ENCODE measurements at regions not wholly inside any gene's neighbourhood (a gene's known extent, or its start where the extent isn't known, plus 50 kb on each side); places are given as distances from the start of the nearest gene placed in this dataset.

DNA sequence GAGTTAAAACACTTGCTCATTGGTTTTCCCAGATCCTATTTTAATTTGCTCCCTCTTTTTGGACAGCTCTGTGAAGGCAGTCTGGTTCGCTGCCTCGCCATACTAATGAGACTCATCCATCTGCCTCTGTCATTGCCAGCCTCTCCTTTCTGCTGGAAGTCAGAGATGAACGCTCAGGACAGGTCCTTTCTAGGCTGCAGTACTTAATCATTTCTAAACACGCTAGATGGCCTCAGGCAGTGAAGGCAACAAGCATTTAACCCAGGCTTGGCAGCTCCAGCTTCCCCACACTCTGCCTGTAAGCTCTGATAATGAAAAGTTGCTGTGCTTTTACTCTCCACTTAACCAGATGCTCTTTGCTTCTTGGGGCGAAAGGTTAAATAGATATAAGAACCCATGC, 286.7 kb upstream of the POU3F2 start:
- POLR2A ChIA-PET (ENCODE audit: low non-redundant PET), result no interaction called here
- Histone ChIP-seq H3K4me1 (ENCODE audit: insufficient read depth, low read length, poor library complexity, severe bottlenecking) (no peaks in the 10 kb centered on the region), H3K27ac (ENCODE audit: low read depth, low read length, poor library complexity, severe bottlenecking) (no peak overlapping the region), H3K36me3 (ENCODE audit: insufficient read depth, low read length, poor library complexity, severe bottlenecking) (no peaks in the 10 kb centered on the region), H3K27me3 (replicated peaks; ENCODE audit: insufficient read depth, low read depth, low read length, poor library complexity) (no peaks in the 10 kb centered on the region), H3K4me3 (ENCODE audit: low read depth, low read length, poor library complexity, severe bottlenecking) (no peak overlapping the region), H3K9me3 (ENCODE audit: low read depth, low read length, poor library complexity, severe bottlenecking) (no peaks in the 10 kb centered on the region)
- no peak for DNase-seq (ENCODE audit: low spot score)
- CTCF ChIA-PET, result no interaction called here
- no peak for TF ChIP-seq EZH2 (IDR thresholded peaks at IDR 0.05; ENCODE audit: borderline replicate concordance, low read depth, low read length, poor library complexity, severe bottlenecking)
- TF ChIP-seq, protein P1, sequence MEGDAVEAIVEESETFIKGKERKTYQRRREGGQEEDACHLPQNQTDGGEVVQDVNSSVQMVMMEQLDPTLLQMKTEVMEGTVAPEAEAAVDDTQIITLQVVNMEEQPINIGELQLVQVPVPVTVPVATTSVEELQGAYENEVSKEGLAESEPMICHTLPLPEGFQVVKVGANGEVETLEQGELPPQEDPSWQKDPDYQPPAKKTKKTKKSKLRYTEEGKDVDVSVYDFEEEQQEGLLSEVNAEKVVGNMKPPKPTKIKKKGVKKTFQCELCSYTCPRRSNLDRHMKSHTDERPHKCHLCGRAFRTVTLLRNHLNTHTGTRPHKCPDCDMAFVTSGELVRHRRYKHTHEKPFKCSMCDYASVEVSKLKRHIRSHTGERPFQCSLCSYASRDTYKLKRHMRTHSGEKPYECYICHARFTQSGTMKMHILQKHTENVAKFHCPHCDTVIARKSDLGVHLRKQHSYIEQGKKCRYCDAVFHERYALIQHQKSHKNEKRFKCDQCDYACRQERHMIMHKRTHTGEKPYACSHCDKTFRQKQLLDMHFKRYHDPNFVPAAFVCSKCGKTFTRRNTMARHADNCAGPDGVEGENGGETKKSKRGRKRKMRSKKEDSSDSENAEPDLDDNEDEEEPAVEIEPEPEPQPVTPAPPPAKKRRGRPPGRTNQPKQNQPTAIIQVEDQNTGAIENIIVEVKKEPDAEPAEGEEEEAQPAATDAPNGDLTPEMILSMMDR (conservative IDR thresholded peaks at IDR 0.05; ENCODE audit: low read depth, low read length), result no peak
- intact Hi-C loops (cut with micrococcal nuclease; ENCODE audit: unreplicated experiment), result no loop called here
- BruUV-seq (replicated peaks), result no TSS peak

DNA sequence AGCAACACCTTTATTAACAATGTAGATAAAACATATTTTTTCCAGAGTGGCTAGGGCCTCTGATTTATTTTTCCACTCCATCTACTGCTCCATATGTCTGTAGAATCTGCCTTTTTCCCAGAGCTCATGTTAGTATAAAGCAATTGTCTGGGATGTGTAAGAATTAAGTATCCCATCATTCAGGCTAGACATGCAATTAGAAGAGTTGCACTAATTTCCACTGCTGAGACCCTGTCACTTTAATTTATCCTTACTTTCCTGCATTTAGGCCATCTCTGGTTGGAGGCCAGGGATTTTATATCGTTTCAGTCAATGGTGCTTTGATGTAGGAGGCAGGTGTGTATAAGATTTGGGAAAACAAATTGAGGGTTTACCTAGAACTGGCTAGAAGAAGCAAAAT, 286.1 kb upstream of the POU3F2 start:
- BruUV-seq (replicated peaks), result no TSS peak
- Histone ChIP-seq H3K9me3 (ENCODE audit: low read depth, low read length, poor library complexity, severe bottlenecking) (no peaks in the 10 kb centered on the region), H3K4me3 (ENCODE audit: low read depth, low read length, poor library complexity, severe bottlenecking) (no peak overlapping the region), H3K27me3 (replicated peaks; ENCODE audit: insufficient read depth, low read depth, low read length, poor library complexity) (no peaks in the 10 kb centered on the region), H3K36me3 (ENCODE audit: insufficient read depth, low read length, poor library complexity, severe bottlenecking) (no peaks in the 10 kb centered on the region), H3K27ac (ENCODE audit: low read depth, low read length, poor library complexity, severe bottlenecking) (no peak overlapping the region), H3K4me1 (ENCODE audit: insufficient read depth, low read length, poor library complexity, severe bottlenecking) (no peaks in the 10 kb centered on the region)
- POLR2A ChIA-PET (ENCODE audit: low non-redundant PET), result no interaction called here
- TF ChIP-seq, protein P1 (conservative IDR thresholded peaks at IDR 0.05; ENCODE audit: low read depth, low read length), result no peak
- TF ChIP-seq EZH2 (IDR thresholded peaks at IDR 0.05; ENCODE audit: borderline replicate concordance, low read depth, low read length, poor library complexity, severe bottlenecking), result no peak
- CTCF ChIA-PET, result no interaction called here
- DNase-seq (ENCODE audit: low spot score), result no peak
- intact Hi-C loops (cut with micrococcal nuclease; ENCODE audit: unreplicated experiment), result no loop called here

DNA sequence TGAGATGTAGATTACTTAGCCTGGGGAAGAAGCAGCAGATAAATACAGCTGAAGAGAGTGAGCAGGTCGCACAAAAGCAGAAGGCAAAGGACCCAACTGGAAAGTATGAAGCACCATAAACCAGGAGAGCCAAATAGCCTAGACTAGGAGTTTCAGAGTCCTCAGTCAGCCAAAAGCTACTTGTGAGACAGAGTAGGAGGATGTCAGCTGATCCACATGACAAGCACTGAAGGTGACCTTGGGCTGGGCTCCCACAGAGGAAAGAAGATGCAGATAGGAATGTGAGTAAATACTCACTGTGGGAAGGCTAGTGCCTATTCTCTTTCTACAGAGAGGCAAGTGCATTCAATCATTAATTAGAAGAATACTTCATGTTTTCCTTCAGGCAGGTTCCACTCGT, 274.0 kb upstream of the POU3F2 start:
- Histone ChIP-seq H3K4me1 (ENCODE audit: insufficient read depth, low read length, poor library complexity, severe bottlenecking) (no peaks in the 10 kb centered on the region), H3K36me3 (ENCODE audit: insufficient read depth, low read length, poor library complexity, severe bottlenecking) (no peaks in the 10 kb centered on the region), H3K27me3 (replicated peaks; ENCODE audit: insufficient read depth, low read depth, low read length, poor library complexity) (no peaks in the 10 kb centered on the region), H3K4me3 (ENCODE audit: low read depth, low read length, poor library complexity, severe bottlenecking) (no peak overlapping the region), H3K27ac (ENCODE audit: low read depth, low read length, poor library complexity, severe bottlenecking) (no peak overlapping the region), H3K9me3 (ENCODE audit: low read depth, low read length, poor library complexity, severe bottlenecking) (no peaks in the 10 kb centered on the region)
- no peak for TF ChIP-seq EZH2 (IDR thresholded peaks at IDR 0.05; ENCODE audit: borderline replicate concordance, low read depth, low read length, poor library complexity, severe bottlenecking)
- TF ChIP-seq, protein P1 (conservative IDR thresholded peaks at IDR 0.05; ENCODE audit: low read depth, low read length), result no peak
- intact Hi-C loops (cut with micrococcal nuclease; ENCODE audit: unreplicated experiment), result no loop called here
- POLR2A ChIA-PET (ENCODE audit: low non-redundant PET), result no interaction called here
- no peak for DNase-seq (ENCODE audit: low spot score)
- BruUV-seq (replicated peaks), result no TSS peak
- CTCF ChIA-PET, result no interaction called here
